ENCODE measurements at regions not wholly inside any gene's neighbourhood (a gene's known extent, or its start where the extent isn't known, plus 50 kb on each side); places are given as distances from the start of the nearest gene placed in this dataset.
"Not testable (repeated sequence)": the region's sequence is repeated elsewhere in the genome, so short reads cannot be mapped to it uniquely, and the experiment has no call there.

DNA sequence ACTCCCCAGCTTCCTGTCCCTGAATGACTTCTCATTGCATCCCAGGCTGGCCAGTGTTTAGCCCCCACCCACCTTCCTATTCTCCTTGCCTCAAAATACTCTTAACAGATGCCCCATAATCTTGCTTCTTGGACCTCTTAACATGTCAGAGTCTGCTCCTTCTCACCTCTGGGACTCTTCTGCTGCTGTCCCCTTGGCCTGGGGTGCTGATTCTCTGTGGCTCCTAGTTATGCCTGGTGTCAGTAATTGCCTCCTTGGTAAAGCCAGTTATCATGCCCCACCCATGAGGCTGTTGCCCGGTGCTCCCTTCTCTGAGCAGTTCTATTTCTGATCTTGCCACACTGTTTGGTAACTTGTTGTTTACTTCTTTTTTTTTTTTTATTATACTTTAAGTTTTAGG lies 256.8 kb downstream of the STIM2 start:
- no peak overlapping the region for H3K4me3 ChIP-seq (ENCODE audit: low read depth in 1 of 2, low read length in 2 of 2)
- no peaks in the 10 kb centered on the region for H3K4me1 ChIP-seq (ENCODE audit: control insufficient read depth in 1 of 2, insufficient read depth in 2 of 2, low read length in 2 of 2)
- no peak overlapping the region for H3K9ac ChIP-seq (ENCODE audit: low read depth in 1 of 2, low read length in 2 of 2)
- no peaks in the 10 kb centered on the region for H3K36me3 ChIP-seq (ENCODE audit: control insufficient read depth in 1 of 2, insufficient read depth in 2 of 2, low read length in 2 of 2)
- no peak overlapping the region for H3K27ac ChIP-seq (ENCODE audit: low read depth, low read length)
- H3K9me3 ChIP-seq (ENCODE audit: control insufficient read depth in 1 of 2, low read length in 2 of 2): no peaks in the 10 kb centered on the region
- no peaks in the 10 kb centered on the region for H3K27me3 ChIP-seq (ENCODE audit: control insufficient read depth in 1 of 2, insufficient read depth in 2 of 2, low read length in 2 of 2)

DNA sequence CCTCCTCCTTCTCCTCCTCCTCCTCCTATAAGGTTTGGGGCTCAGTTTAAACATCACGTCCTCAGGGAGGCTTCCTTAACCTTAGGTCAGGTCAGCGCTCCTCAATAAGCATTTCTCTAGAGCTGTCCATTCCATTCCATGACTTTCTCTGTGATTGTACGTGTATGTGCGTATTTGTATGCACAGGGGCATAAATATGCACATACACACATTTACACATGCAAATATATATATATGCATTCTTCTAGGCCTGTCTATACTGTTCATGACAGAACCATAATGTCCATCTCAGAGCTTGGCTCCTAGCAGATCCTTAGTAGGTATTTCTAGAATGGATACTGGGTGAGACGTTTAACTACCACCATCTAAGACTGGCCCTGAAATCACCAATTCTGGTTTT lies 258.6 kb downstream of the STIM2 start:
- H3K27me3 ChIP-seq (ENCODE audit: control insufficient read depth in 1 of 2, insufficient read depth in 2 of 2, low read length in 2 of 2): no peaks in the 10 kb centered on the region
- no peaks in the 10 kb centered on the region for H3K36me3 ChIP-seq (ENCODE audit: control insufficient read depth in 1 of 2, insufficient read depth in 2 of 2, low read length in 2 of 2)
- H3K9me3 ChIP-seq (ENCODE audit: control insufficient read depth in 1 of 2, low read length in 2 of 2): no peaks in the 10 kb centered on the region
- no peak overlapping the region for H3K4me3 ChIP-seq (ENCODE audit: low read depth in 1 of 2, low read length in 2 of 2)
- H3K4me1 ChIP-seq (ENCODE audit: control insufficient read depth in 1 of 2, insufficient read depth in 2 of 2, low read length in 2 of 2): peaks cover 4 to 12% of the 10 kb centered on the region in 2 donors
- H3K27ac ChIP-seq (ENCODE audit: low read depth, low read length): no peak overlapping the region
- H3K9ac ChIP-seq (ENCODE audit: low read depth in 1 of 2, low read length in 2 of 2): no peak overlapping the region

DNA sequence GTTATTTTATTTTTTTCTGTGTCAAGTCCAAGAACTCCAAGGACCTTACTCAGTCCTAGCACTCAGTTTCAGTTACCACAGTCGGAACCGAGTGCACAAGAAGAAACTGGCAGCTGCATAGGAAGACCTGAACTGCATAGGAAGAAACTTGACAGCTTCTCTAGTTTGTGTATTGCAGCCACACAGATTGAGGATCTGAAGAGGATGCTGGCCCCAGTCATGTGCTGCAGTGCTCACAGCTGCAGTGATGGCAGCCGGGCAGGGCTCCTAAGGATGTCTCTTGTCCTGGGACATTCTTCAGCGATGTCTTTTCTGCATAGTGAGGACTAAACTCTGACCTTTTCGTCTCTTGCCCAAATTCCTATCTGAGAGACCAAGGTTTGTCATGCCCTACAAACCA lies 261.2 kb downstream of the STIM2 start:
- H3K4me3 ChIP-seq (ENCODE audit: low read depth in 1 of 2, low read length in 2 of 2): no peak overlapping the region
- no peaks in the 10 kb centered on the region for H3K27me3 ChIP-seq (ENCODE audit: control insufficient read depth in 1 of 2, insufficient read depth in 2 of 2, low read length in 2 of 2)
- peaks cover 4 to 12% of the 10 kb centered on the region in 2 donors for H3K4me1 ChIP-seq (ENCODE audit: control insufficient read depth in 1 of 2, insufficient read depth in 2 of 2, low read length in 2 of 2)
- no peak overlapping the region for H3K27ac ChIP-seq (ENCODE audit: low read depth, low read length)
- no peaks in the 10 kb centered on the region for H3K9me3 ChIP-seq (ENCODE audit: control insufficient read depth in 1 of 2, low read length in 2 of 2)
- H3K36me3 ChIP-seq (ENCODE audit: control insufficient read depth in 1 of 2, insufficient read depth in 2 of 2, low read length in 2 of 2): no peaks in the 10 kb centered on the region
- H3K9ac ChIP-seq (ENCODE audit: low read depth in 1 of 2, low read length in 2 of 2): no peak overlapping the region

DNA sequence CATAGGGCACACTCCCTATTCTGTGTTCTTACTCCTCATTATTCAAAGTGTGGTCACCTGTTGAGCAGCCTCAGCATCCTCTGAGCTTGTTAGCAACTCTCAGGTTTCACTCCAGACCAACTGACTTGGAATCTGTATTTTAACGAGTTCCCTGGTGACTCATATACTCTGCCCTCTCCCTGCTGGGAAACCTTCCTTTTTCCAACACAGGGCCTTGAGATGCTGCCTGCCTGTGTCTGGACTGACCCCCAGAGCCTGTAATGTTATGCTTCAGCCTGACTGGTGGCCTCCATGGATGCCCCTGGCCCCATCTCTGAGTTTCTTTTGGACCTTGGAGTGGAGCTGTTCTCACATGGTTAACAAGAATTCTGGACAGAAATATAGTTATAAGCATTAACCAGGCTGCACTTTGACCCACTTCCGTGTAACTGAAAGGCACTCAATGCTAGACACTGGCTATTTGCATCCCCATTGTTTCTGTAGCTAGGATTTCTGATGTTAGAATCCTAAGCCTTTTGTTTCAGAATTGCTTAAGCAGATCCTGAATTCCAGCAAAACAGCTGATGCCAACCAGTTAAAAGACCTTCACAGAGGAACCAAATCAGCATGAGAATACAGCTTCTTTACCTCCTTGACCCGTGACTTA lies 262.6 kb downstream of the STIM2 start:
- Histone ChIP-seq H3K4me1 (ENCODE audit: control insufficient read depth in 1 of 2, insufficient read depth in 2 of 2, low read length in 2 of 2) (peaks cover 4 to 12% of the 10 kb centered on the region in 2 donors), H3K36me3 (ENCODE audit: control insufficient read depth in 1 of 2, insufficient read depth in 2 of 2, low read length in 2 of 2) (no peaks in the 10 kb centered on the region), H3K4me3 (ENCODE audit: low read depth in 1 of 2, low read length in 2 of 2) (no peak overlapping the region), H3K9me3 (ENCODE audit: control insufficient read depth in 1 of 2, low read length in 2 of 2) (no peaks in the 10 kb centered on the region), H3K27me3 (ENCODE audit: control insufficient read depth in 1 of 2, insufficient read depth in 2 of 2, low read length in 2 of 2) (no peaks in the 10 kb centered on the region), H3K27ac (ENCODE audit: low read depth, low read length) (no peak overlapping the region), H3K9ac (ENCODE audit: low read depth in 1 of 2, low read length in 2 of 2) (no peak overlapping the region)

DNA sequence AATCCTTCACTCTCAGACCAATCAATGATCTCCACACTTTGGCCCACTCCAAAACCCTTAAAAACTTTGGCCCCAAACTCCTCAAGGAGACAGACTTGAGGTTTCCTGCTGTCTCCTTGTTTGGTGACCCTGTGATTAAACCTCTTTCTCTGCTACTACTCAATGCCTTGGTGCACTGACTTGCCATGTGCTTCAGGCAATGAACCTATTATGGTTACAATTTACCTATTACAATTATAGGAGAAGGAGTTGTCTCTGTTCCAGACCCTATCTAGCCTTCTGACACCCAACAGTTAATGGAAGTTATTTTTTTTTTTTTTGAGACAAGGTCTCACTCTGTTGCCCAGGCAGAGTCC lies 263.1 kb downstream of the STIM2 start:
- H3K9ac ChIP-seq (ENCODE audit: low read depth in 1 of 2, low read length in 2 of 2): no peak overlapping the region
- no peaks in the 10 kb centered on the region for H3K36me3 ChIP-seq (ENCODE audit: control insufficient read depth in 1 of 2, insufficient read depth in 2 of 2, low read length in 2 of 2)
- H3K27me3 ChIP-seq (ENCODE audit: control insufficient read depth in 1 of 2, insufficient read depth in 2 of 2, low read length in 2 of 2): no peaks in the 10 kb centered on the region
- peaks cover 4 to 12% of the 10 kb centered on the region in 2 donors for H3K4me1 ChIP-seq (ENCODE audit: control insufficient read depth in 1 of 2, insufficient read depth in 2 of 2, low read length in 2 of 2)
- no peaks in the 10 kb centered on the region for H3K9me3 ChIP-seq (ENCODE audit: control insufficient read depth in 1 of 2, low read length in 2 of 2)
- H3K27ac ChIP-seq (ENCODE audit: low read depth, low read length): no peak overlapping the region
- H3K4me3 ChIP-seq (ENCODE audit: low read depth in 1 of 2, low read length in 2 of 2): no peak overlapping the region

DNA sequence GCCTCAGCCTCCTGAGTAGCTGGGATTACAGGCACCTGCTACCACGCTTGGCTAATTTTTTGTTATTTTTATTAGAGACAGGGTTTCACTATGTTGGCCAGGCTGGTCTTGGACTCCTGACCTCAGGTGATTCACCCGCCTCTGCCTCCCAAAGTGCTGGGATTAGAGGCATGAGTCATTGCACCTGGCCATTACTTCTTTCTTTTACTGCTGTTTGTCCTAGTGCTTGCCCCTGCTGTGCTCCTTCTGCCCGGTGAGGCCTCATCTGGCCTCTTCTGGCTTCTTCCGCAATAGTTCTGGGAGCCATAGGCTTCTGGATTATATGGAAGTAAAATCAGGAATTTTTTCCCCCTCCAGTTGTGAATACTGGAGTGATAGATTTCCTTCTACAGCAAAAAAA lies 266.3 kb downstream of the STIM2 start:
- peaks cover 4 to 12% of the 10 kb centered on the region in 2 donors for H3K4me1 ChIP-seq (ENCODE audit: control insufficient read depth in 1 of 2, insufficient read depth in 2 of 2, low read length in 2 of 2)
- not testable (repeated sequence) for H3K9ac ChIP-seq (ENCODE audit: low read depth in 1 of 2, low read length in 2 of 2); H3K4me3 ChIP-seq (ENCODE audit: low read depth in 1 of 2, low read length in 2 of 2); H3K9me3 ChIP-seq (ENCODE audit: control insufficient read depth in 1 of 2, low read length in 2 of 2); H3K27ac ChIP-seq (ENCODE audit: low read depth, low read length); H3K36me3 ChIP-seq (ENCODE audit: control insufficient read depth in 1 of 2, insufficient read depth in 2 of 2, low read length in 2 of 2); H3K27me3 ChIP-seq (ENCODE audit: control insufficient read depth in 1 of 2, insufficient read depth in 2 of 2, low read length in 2 of 2)

DNA sequence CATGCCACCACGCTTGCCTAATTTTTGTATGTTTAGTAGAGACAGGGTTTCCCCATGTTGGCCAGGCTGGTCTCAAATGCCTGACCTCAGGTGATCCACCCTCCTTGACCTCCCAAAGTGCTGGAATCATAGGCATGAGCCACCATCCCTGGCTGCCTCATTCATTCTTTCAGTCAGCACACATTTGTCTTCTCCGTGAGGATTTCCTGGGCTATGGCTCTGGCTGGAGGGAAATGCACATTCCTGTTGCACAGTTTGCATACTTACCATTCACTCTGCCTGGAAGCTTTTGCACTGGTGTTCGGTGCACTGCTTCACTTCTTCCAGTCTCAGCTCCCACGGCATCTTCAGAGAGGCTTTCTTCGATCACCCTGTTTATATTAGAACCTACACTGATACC lies 267.8 kb downstream of the STIM2 start:
- peaks cover 0 to under 1% of the 10 kb centered on the region in 2 donors for H3K9me3 ChIP-seq (ENCODE audit: control insufficient read depth in 1 of 2, low read length in 2 of 2)
- H3K27ac ChIP-seq (ENCODE audit: low read depth, low read length): no peak overlapping the region
- peaks cover 3 to 6% of the 10 kb centered on the region in 2 donors for H3K4me1 ChIP-seq (ENCODE audit: control insufficient read depth in 1 of 2, insufficient read depth in 2 of 2, low read length in 2 of 2)
- no peaks in the 10 kb centered on the region for H3K27me3 ChIP-seq (ENCODE audit: control insufficient read depth in 1 of 2, insufficient read depth in 2 of 2, low read length in 2 of 2)
- H3K9ac ChIP-seq (ENCODE audit: low read depth in 1 of 2, low read length in 2 of 2): no peak overlapping the region
- no peak overlapping the region for H3K4me3 ChIP-seq (ENCODE audit: low read depth in 1 of 2, low read length in 2 of 2)
- H3K36me3 ChIP-seq (ENCODE audit: control insufficient read depth in 1 of 2, insufficient read depth in 2 of 2, low read length in 2 of 2): no peaks in the 10 kb centered on the region

GRCh38 chr4:27129871-27130366 lies 269.3 kb downstream of the STIM2 start:
- H3K4me1 ChIP-seq (ENCODE audit: control insufficient read depth in 1 of 2, insufficient read depth in 2 of 2, low read length in 2 of 2): no peaks in the 10 kb centered on the region
- H3K9ac ChIP-seq (ENCODE audit: low read depth in 1 of 2, low read length in 2 of 2): no peak overlapping the region
- H3K9me3 ChIP-seq (ENCODE audit: control insufficient read depth in 1 of 2, low read length in 2 of 2): peaks cover 0 to 6% of the 10 kb centered on the region in 2 donors
- no peak overlapping the region for H3K27ac ChIP-seq (ENCODE audit: low read depth, low read length)
- no peaks in the 10 kb centered on the region for H3K27me3 ChIP-seq (ENCODE audit: control insufficient read depth in 1 of 2, insufficient read depth in 2 of 2, low read length in 2 of 2)
- no peaks in the 10 kb centered on the region for H3K36me3 ChIP-seq (ENCODE audit: control insufficient read depth in 1 of 2, insufficient read depth in 2 of 2, low read length in 2 of 2)
- no peak overlapping the region for H3K4me3 ChIP-seq (ENCODE audit: low read depth in 1 of 2, low read length in 2 of 2)

DNA sequence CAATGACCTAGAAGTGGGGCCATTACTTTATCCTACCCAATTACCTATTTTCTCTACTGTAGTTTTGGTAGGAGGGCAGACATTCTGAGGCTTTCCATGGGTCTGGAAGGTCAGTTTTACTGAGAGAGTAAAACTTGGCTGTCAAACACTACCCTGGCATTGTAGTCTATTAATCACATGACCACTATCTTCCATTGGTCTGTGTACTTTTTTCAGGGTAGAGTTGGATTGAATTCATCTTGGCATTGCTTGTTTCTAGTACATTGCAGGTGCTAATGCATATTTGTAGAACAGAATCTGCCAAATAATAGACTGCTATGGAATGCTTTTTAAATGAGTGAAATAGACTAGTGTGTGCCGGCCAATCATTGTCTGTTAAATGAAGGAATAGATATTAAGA lies 271.9 kb downstream of the STIM2 start:
- H3K27ac ChIP-seq (ENCODE audit: low read depth, low read length): no peak overlapping the region
- H3K27me3 ChIP-seq (ENCODE audit: control insufficient read depth in 1 of 2, insufficient read depth in 2 of 2, low read length in 2 of 2): no peaks in the 10 kb centered on the region
- H3K36me3 ChIP-seq (ENCODE audit: control insufficient read depth in 1 of 2, insufficient read depth in 2 of 2, low read length in 2 of 2): no peaks in the 10 kb centered on the region
- H3K4me3 ChIP-seq (ENCODE audit: low read depth in 1 of 2, low read length in 2 of 2): no peak overlapping the region
- no peak overlapping the region for H3K9ac ChIP-seq (ENCODE audit: low read depth in 1 of 2, low read length in 2 of 2)
- H3K4me1 ChIP-seq (ENCODE audit: control insufficient read depth in 1 of 2, insufficient read depth in 2 of 2, low read length in 2 of 2): no peaks in the 10 kb centered on the region
- peaks cover 0 to 6% of the 10 kb centered on the region in 2 donors for H3K9me3 ChIP-seq (ENCODE audit: control insufficient read depth in 1 of 2, low read length in 2 of 2)

DNA sequence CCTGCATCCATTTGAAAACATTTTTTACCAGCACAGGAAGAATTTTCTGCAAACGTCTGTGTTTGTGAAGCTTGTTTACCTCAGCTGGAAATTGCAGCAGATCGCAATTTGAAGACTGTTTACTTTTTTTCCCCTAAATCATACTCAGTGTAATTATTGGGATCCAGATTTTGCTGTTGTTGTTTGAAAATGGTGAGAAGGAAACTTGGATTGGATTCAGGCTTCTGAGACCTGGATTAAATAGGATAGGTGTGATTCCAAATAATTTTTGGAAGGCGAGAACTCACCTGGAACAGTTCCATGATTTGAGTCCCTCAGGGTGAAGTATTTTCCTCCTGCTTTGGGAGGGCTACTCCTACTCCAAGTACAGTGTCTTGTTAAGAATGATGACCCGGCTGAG lies 279.8 kb downstream of the STIM2 start:
- Histone ChIP-seq H3K9me3 (ENCODE audit: control insufficient read depth in 1 of 2, low read length in 2 of 2) (no peaks in the 10 kb centered on the region), H3K27ac (ENCODE audit: low read depth, low read length) (no peak overlapping the region), H3K27me3 (ENCODE audit: control insufficient read depth in 1 of 2, insufficient read depth in 2 of 2, low read length in 2 of 2) (no peaks in the 10 kb centered on the region), H3K4me1 (ENCODE audit: control insufficient read depth in 1 of 2, insufficient read depth in 2 of 2, low read length in 2 of 2) (no peaks in the 10 kb centered on the region), H3K4me3 (ENCODE audit: low read depth in 1 of 2, low read length in 2 of 2) (no peak overlapping the region), H3K9ac (ENCODE audit: low read depth in 1 of 2, low read length in 2 of 2) (no peak overlapping the region), H3K36me3 (ENCODE audit: control insufficient read depth in 1 of 2, insufficient read depth in 2 of 2, low read length in 2 of 2) (no peaks in the 10 kb centered on the region)

GRCh38 chr4:27141530-27141929 lies 280.9 kb downstream of the STIM2 start:
- Histone ChIP-seq H3K9ac (ENCODE audit: low read depth in 1 of 2, low read length in 2 of 2) (no peak overlapping the region), H3K4me1 (ENCODE audit: control insufficient read depth in 1 of 2, insufficient read depth in 2 of 2, low read length in 2 of 2) (no peaks in the 10 kb centered on the region), H3K9me3 (ENCODE audit: control insufficient read depth in 1 of 2, low read length in 2 of 2) (no peaks in the 10 kb centered on the region), H3K4me3 (ENCODE audit: low read depth in 1 of 2, low read length in 2 of 2) (no peak overlapping the region), H3K36me3 (ENCODE audit: control insufficient read depth in 1 of 2, insufficient read depth in 2 of 2, low read length in 2 of 2) (no peaks in the 10 kb centered on the region), H3K27me3 (ENCODE audit: control insufficient read depth in 1 of 2, insufficient read depth in 2 of 2, low read length in 2 of 2) (no peaks in the 10 kb centered on the region), H3K27ac (ENCODE audit: low read depth, low read length) (no peak overlapping the region)

Data from duodenal mucosa (tissue), 2 donors.